OCI-LY7 (cell line): ENCODE measurements at regions not wholly inside any gene's neighbourhood (a gene's known extent, or its start where the extent isn't known, plus 50 kb on each side); places are given as distances from the start of the nearest gene placed in this dataset.
"Not testable (repeated sequence)": the region's sequence is repeated elsewhere in the genome, so short reads cannot be mapped to it uniquely, and the experiment has no call there.

Experiments
- BruUV-seq: library from RNA; stranded (reverse); fragments of 400-500 nt; replicated peaks from 2 replicates; lab custom pipeline; 2021; lab: Mats Ljungman, UMichigan
- CTCF ChIA-PET: fragments of 300-600 bp; sonication (Branson Sonifier 250); formaldehyde crosslinking; loops from one replicate; lab custom pipeline; 2022; ENCODE audit warnings: antibody characterized with exemption; ENCODE audit not compliant: unreplicated experiment; lab: Charles Lee
- POLR2A ChIA-PET: fragments of 300-600 bp; sonication (Branson Sonifier 250); formaldehyde crosslinking; loops from one replicate; lab custom pipeline; 2022; ENCODE audit warnings: antibody characterized with exemption; lab: Charles Lee
- DNase-seq: peaks from one replicate; pipeline ENCODE4 v3.0.0-alpha.2; 2015; ENCODE audit warnings: low spot score
- H2AFZ ChIP-seq: fragments of 200-600 bp; sonication (generic), shearing (Covaris generic); 2 replicates; pipeline ENCODE4 v1.6.1; 2014; ENCODE audit warnings: mild to moderate bottlenecking, antibody characterized with exemption, low read length, moderate library complexity
- H3K27ac ChIP-seq: fragments of 200-600 bp; sonication (generic); 2 replicates; pipeline ENCODE4 v1.5.1; 2014; ENCODE audit warnings: mixed run types, low read depth, mild to moderate bottlenecking, moderate library complexity, low read length, inconsistent platforms; ENCODE audit not compliant: poor library complexity, severe bottlenecking
- H3K36me3 ChIP-seq: fragments of 200-600 bp; sonication (generic); 2 replicates; pipeline ENCODE4 v1.6.1; 2014; ENCODE audit warnings: mild to moderate bottlenecking, antibody characterized with exemption, low read length, moderate library complexity, mixed read lengths; ENCODE audit not compliant: insufficient read depth
- H3K4me1 ChIP-seq: fragments of 200-600 bp; sonication (generic); 2 replicates; pipeline ENCODE4 v1.5.1; 2014; ENCODE audit warnings: mild to moderate bottlenecking, low read length; ENCODE audit not compliant: insufficient read depth, poor library complexity, severe bottlenecking
- H3K4me2 ChIP-seq: fragments of 200-600 bp; sonication (generic); 2 replicates; pipeline ENCODE4 v1.6.1; 2014; ENCODE audit warnings: mild to moderate bottlenecking, low read length
- H3K4me3 ChIP-seq: fragments of 200-600 bp; sonication (generic); 2 replicates; pipeline ENCODE4 v1.5.1; 2014; ENCODE audit warnings: mild to moderate bottlenecking, low read depth, low read length; ENCODE audit not compliant: poor library complexity, severe bottlenecking
- H3K79me2 ChIP-seq: fragments of 200-600 bp; sonication (generic); 2 replicates; pipeline ENCODE4 v1.6.1; 2016; ENCODE audit warnings: low read depth, mild to moderate bottlenecking, low read length, moderate library complexity, mixed read lengths; ENCODE audit not compliant: insufficient read depth
- H3K9me2 ChIP-seq: fragments of 200-600 bp; sonication (generic); 2 replicates; pipeline ENCODE4 v1.6.1; 2016; ENCODE audit warnings: mild to moderate bottlenecking, low read length, mixed read lengths; ENCODE audit not compliant: insufficient read depth
- H3K9me3 ChIP-seq: fragments of 200-600 bp; sonication (generic); 2 replicates; pipeline ENCODE4 v1.6.1; 2014; ENCODE audit warnings: mild to moderate bottlenecking, mixed run types, low read length, mixed read lengths
- H4K20me1 ChIP-seq: fragments of 200-600 bp; sonication (generic); 2 replicates; pipeline ENCODE4 v1.6.1; 2014; ENCODE audit warnings: mild to moderate bottlenecking, antibody characterized with exemption, low read length, moderate library complexity, mixed read lengths; ENCODE audit not compliant: insufficient read depth
- EZH2phosphoT487 ChIP-seq: fragments of 200-600 bp; sonication (generic); IDR thresholded peaks from 2 replicates; pipeline ENCODE4 v1.6.1; 2018; ENCODE audit warnings: low read depth, borderline replicate concordance, mild to moderate bottlenecking, mixed run types, antibody characterized with exemption, low read length, moderate library complexity, mixed read lengths
- intact Hi-C: fragments of 100-400 bp; cut with micrococcal nuclease; formaldehyde crosslinking; loops from one replicate; pipeline ENCODE4 v1.10.0; 2022; ENCODE audit not compliant: unreplicated experiment
- TF ChIP-seq, protein P1 (sequence below): fragments of 200-600 bp; sonication (generic); conservative IDR thresholded peaks from 2 replicates; pipeline ENCODE4 v1.5.1; 2014; ENCODE audit warnings: mild to moderate bottlenecking, antibody characterized with exemption, low read length, moderate library complexity, mixed read lengths

DNA sequence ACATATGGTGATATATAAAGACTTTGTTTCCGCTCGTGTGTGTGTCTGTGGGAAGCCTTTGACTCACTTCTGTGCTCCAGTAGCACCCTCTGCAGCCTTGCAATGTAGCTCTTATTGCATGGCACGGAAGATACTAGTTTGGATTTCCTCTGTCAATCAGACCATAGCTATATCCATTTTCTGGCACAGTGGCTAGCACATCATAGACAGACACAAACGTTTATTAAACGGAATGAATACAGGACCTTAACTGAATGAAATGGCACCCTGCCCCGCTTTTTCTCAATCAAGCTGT, 124.0 kb upstream of the PTPN20 start:
- Histone ChIP-seq H3K4me3 (peak overlapping the region; percentile 67), H4K20me1 (no peaks in the 10 kb centered on the region), H3K4me1 (no peaks in the 10 kb centered on the region), H2AFZ (peak overlapping the region; percentile 72), H3K9me3 (no peaks in the 10 kb centered on the region), H3K36me3 (no peaks in the 10 kb centered on the region), H3K9me2 (no peaks in the 10 kb centered on the region), H3K79me2 (no peaks in the 10 kb centered on the region), H3K4me2 (peak overlapping the region; percentile 57), H3K27ac (no peak overlapping the region)
- ChIA-PET CTCF (no interaction called here), POLR2A (no interaction called here)
- DNase-seq = peak; percentile 19
- no TSS peak for BruUV-seq
- TF ChIP-seq EZH2phosphoT487 = no peak
- TF ChIP-seq, protein P1, sequence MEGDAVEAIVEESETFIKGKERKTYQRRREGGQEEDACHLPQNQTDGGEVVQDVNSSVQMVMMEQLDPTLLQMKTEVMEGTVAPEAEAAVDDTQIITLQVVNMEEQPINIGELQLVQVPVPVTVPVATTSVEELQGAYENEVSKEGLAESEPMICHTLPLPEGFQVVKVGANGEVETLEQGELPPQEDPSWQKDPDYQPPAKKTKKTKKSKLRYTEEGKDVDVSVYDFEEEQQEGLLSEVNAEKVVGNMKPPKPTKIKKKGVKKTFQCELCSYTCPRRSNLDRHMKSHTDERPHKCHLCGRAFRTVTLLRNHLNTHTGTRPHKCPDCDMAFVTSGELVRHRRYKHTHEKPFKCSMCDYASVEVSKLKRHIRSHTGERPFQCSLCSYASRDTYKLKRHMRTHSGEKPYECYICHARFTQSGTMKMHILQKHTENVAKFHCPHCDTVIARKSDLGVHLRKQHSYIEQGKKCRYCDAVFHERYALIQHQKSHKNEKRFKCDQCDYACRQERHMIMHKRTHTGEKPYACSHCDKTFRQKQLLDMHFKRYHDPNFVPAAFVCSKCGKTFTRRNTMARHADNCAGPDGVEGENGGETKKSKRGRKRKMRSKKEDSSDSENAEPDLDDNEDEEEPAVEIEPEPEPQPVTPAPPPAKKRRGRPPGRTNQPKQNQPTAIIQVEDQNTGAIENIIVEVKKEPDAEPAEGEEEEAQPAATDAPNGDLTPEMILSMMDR = no peak
- intact Hi-C loops = no loop called here

DNA sequence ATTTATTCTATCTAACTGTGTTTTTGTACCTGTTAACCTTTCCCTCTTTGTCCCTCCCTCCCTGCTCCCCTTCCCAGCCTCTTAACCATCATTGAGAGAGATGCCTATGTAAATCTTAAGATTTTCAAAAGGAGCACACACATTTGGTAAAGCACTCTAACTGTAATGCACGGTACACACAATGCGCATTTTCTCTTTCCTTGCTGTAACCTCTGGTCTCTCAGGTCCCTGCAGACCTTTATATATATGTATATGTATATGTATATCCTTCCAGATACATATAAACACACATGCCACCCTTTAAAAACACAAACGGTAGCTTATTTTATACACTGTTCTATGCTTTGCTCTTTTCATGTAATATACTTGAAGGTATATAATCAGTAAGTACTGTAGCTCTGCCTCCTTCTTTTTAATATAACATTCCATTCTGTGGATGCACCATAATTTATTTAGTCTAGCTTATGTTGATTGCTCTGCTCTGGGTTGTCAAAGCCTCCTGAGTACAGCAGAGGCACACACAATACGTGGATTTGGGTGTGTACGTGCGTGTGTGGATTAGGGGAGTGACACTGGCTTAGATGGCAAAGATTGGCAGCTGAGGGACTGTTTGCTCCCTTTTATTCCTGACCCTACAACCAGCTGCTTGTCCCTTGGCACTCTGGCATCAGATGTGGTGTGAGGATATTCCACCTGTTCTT, 118.4 kb upstream of the PTPN20 start:
- BruUV-seq, H4K20me1 ChIP-seq, POLR2A ChIA-PET, CTCF ChIA-PET, H3K9me3 ChIP-seq, H3K4me1 ChIP-seq, DNase-seq, H3K4me2 ChIP-seq, H3K36me3 ChIP-seq, H3K27ac ChIP-seq, H3K4me3 ChIP-seq, H2AFZ ChIP-seq, H3K79me2 ChIP-seq, H3K9me2 ChIP-seq, intact Hi-C loops: not testable (repeated sequence)

DNA sequence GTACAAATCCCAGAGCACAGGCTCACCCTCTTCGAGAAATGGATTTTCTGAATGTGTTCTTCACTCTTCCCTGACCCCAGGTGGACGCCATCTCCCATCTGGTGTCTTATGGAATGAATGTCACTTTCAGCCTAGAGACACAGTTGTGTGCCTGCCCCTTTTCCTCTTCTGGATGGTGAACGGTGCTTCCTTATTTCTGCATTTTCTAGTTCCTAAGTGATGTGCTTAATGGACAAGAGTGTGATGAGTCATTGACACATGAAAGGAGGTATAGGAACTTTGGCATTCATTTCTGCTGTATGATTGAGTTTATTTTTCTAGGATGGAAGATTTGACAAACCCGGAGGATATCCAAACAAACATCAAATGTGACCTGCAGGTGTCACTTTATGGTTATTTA, 114.9 kb upstream of the PTPN20 start:
- H3K27ac ChIP-seq, H3K9me2 ChIP-seq, H3K4me3 ChIP-seq, POLR2A ChIA-PET, H3K9me3 ChIP-seq, DNase-seq, CTCF ChIA-PET, H3K4me1 ChIP-seq, H3K4me2 ChIP-seq, H3K79me2 ChIP-seq, H3K36me3 ChIP-seq, BruUV-seq, intact Hi-C loops, H4K20me1 ChIP-seq, H2AFZ ChIP-seq: not testable (repeated sequence)

DNA sequence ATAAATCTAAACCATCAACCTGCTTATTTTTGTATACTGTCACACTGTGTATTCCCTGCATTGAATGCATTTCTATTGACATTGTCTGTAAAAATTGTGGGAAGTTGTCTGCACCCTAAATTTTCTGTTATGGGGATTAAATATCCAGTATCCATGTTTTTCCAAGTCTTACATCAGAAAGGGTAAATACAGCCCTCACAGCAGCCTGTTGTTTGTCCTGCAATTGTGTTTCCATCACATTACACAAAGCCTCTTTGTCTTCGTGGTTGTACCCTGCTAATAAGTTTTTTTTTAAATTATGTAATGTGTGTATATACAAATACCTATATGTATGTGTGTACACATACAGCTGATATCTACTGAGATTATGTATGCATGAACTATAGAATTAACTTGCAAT, 109.2 kb upstream of the PTPN20 start:
- H3K9me3 ChIP-seq, H3K27ac ChIP-seq, H3K4me3 ChIP-seq, BruUV-seq, POLR2A ChIA-PET, intact Hi-C loops, H3K4me2 ChIP-seq, H3K4me1 ChIP-seq, DNase-seq, H2AFZ ChIP-seq, CTCF ChIA-PET, H4K20me1 ChIP-seq, H3K9me2 ChIP-seq, H3K79me2 ChIP-seq, H3K36me3 ChIP-seq: not testable (repeated sequence)

DNA sequence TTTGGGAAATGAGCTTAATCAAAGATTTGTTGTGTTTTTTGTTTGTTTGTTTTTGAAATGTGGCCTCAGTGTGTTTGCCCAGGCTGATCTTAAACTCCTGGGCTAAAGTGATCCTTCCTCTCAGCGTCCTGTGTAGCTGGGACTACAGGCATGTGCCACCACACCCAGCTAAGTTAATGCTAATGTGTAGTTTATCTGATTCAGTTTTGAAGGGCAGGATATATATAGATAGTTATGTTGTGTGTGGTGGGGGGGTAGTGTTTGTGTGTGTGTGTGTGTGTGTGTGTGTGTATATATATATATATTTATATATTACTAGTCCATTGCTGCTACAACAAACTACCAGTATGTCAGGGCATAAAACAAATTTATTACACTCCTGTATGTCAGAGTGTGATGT, 108.1 kb upstream of the PTPN20 start:
- H3K36me3 ChIP-seq, DNase-seq, H4K20me1 ChIP-seq, H3K9me2 ChIP-seq, intact Hi-C loops, H3K4me2 ChIP-seq, H3K4me1 ChIP-seq, CTCF ChIA-PET, H3K9me3 ChIP-seq, H2AFZ ChIP-seq, H3K79me2 ChIP-seq, H3K27ac ChIP-seq, H3K4me3 ChIP-seq, BruUV-seq, POLR2A ChIA-PET: not testable (repeated sequence)

DNA sequence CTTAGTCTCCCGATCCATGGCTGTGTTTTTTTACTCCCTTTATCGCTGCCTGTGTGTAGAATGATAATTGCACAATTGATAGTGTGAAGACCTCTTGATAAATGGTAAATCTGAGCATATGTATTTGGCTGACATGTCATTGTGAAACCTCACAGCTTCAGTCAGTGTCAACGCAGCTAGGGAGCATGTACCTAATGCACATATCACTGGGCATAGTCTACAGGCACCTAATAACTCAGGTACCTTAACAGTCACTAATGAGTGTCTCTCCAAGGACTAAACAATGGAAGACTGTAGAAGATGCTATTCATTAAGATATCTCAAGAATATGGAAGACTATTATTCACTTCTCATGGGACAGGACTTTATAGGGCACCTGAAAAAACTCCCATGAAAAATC, 101.0 kb upstream of the PTPN20 start:
- H4K20me1 ChIP-seq, intact Hi-C loops, H3K9me3 ChIP-seq, BruUV-seq, H3K36me3 ChIP-seq, CTCF ChIA-PET, H3K27ac ChIP-seq, H3K4me2 ChIP-seq, H3K4me1 ChIP-seq, H3K4me3 ChIP-seq, H3K9me2 ChIP-seq, POLR2A ChIA-PET, DNase-seq, H3K79me2 ChIP-seq, H2AFZ ChIP-seq: not testable (repeated sequence)
